ENCODE measurements at regions not wholly inside any gene's neighbourhood (a gene's known extent, or its start where the extent isn't known, plus 50 kb on each side); places are given as distances from the start of the nearest gene placed in this dataset.

DNA sequence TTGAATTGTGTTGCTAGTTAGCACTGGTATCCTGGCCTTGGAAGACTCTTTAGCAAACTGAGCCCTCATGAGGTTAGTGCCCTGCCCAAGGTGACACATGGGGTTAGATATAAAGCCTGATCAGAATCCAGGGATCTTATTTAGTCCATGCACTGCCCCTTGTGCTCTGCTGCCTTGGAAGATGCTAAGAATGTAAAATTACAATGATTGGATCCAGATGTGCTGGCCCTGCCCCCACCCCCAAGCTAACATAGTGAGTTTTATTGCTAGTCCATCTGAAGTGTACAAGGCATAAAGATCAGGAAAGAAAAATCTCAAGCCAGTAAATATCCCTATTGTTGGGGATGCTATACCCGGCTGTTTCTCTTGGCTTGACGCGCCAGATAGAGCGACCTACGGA lies 248.1 kb upstream of the C2CD4B start:
- Histone ChIP-seq H3K4me2 (ENCODE audit: low read depth, low read length) (no peak overlapping the region), H3K27me3 (replicated peaks; ENCODE audit: insufficient read depth, low read length) (no peaks in the 10 kb centered on the region), H3K9me2 (replicated peaks; ENCODE audit: insufficient read depth, low read length) (no peaks in the 10 kb centered on the region), H4K20me1 (ENCODE audit: insufficient read depth, low read length) (no peaks in the 10 kb centered on the region), H3K4me1 (ENCODE audit: low read length) (no peaks in the 10 kb centered on the region), H3K4me3 (ENCODE audit: low read length) (no peak overlapping the region), H3K79me2 (ENCODE audit: low read length) (no peaks in the 10 kb centered on the region), H3K9ac (ENCODE audit: low read length) (no peak overlapping the region), H2AFZ (ENCODE audit: low read length) (no peak overlapping the region), H3K9me3 (replicated peaks; ENCODE audit: insufficient read depth, low read length) (no peaks in the 10 kb centered on the region), H3K36me3 (replicated peaks; ENCODE audit: insufficient read depth, low read length) (no peaks in the 10 kb centered on the region), H3K27ac (ENCODE audit: low read length) (no peak overlapping the region), H3F3A (ENCODE audit: insufficient read depth, low read length) (no peaks in the 10 kb centered on the region)
- TF ChIP-seq EZH2phosphoT487 (IDR thresholded peaks at IDR 0.05; ENCODE audit: low read length) (no peak), CTCF (IDR thresholded peaks at IDR 0.05; ENCODE audit: low read length) (no peak), EZH2 (optimal IDR thresholded peaks at IDR 0.05; ENCODE audit: low read depth, low read length) (no peak)
- DNase-seq: no peak

GRCh38 chr15:62413786-62414185 lies 248.7 kb upstream of the C2CD4B start:
- DNase-seq: no peak
- no peak overlapping the region for H3K9ac ChIP-seq (ENCODE audit: low read length)
- no peaks in the 10 kb centered on the region for H3K9me2 ChIP-seq (replicated peaks; ENCODE audit: insufficient read depth, low read length)
- TF ChIP-seq EZH2phosphoT487 (IDR thresholded peaks at IDR 0.05; ENCODE audit: low read length) (no peak), EZH2 (optimal IDR thresholded peaks at IDR 0.05; ENCODE audit: low read depth, low read length) (no peak), CTCF (IDR thresholded peaks at IDR 0.05; ENCODE audit: low read length) (no peak)
- H4K20me1 ChIP-seq (ENCODE audit: insufficient read depth, low read length): no peaks in the 10 kb centered on the region
- H3K27me3 ChIP-seq (replicated peaks; ENCODE audit: insufficient read depth, low read length): no peaks in the 10 kb centered on the region
- H3K79me2 ChIP-seq (ENCODE audit: low read length): no peaks in the 10 kb centered on the region
- H3K4me1 ChIP-seq (ENCODE audit: low read length): no peaks in the 10 kb centered on the region
- no peak overlapping the region for H2AFZ ChIP-seq (ENCODE audit: low read length)
- H3K36me3 ChIP-seq (replicated peaks; ENCODE audit: insufficient read depth, low read length): no peaks in the 10 kb centered on the region
- no peaks in the 10 kb centered on the region for H3K9me3 ChIP-seq (replicated peaks; ENCODE audit: insufficient read depth, low read length)
- H3K4me3 ChIP-seq (ENCODE audit: low read length): no peak overlapping the region
- H3K27ac ChIP-seq (ENCODE audit: low read length): no peak overlapping the region
- no peaks in the 10 kb centered on the region for H3F3A ChIP-seq (ENCODE audit: insufficient read depth, low read length)
- H3K4me2 ChIP-seq (ENCODE audit: low read depth, low read length): no peak overlapping the region

DNA sequence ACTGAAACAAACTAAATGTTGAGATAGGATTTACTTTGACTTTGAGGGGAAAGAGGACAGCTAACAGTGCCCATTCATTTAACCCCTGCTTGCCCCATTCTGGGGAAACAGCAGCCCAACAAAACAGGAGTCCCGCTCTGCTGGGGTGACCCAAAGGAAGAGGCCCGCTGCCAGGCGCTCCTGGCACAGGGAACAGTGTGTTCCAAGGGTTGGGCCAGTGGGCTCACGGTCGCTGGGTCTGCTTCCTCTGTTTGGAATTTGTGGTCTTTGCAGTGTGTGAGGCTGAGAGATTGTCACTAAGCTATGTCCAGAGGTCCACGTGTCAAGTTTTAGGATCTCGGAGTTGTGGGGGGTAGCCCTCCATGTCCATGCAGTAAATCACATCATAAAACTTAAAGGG lies 250.4 kb upstream of the C2CD4B start:
- Histone ChIP-seq H3F3A (ENCODE audit: insufficient read depth, low read length) (no peaks in the 10 kb centered on the region), H3K27me3 (replicated peaks; ENCODE audit: insufficient read depth, low read length) (no peaks in the 10 kb centered on the region), H3K9me2 (replicated peaks; ENCODE audit: insufficient read depth, low read length) (no peaks in the 10 kb centered on the region), H3K4me2 (ENCODE audit: low read depth, low read length) (no peak overlapping the region), H3K9ac (ENCODE audit: low read length) (no peak overlapping the region), H4K20me1 (ENCODE audit: insufficient read depth, low read length) (no peaks in the 10 kb centered on the region), H3K79me2 (ENCODE audit: low read length) (no peaks in the 10 kb centered on the region), H2AFZ (ENCODE audit: low read length) (no peak overlapping the region), H3K9me3 (replicated peaks; ENCODE audit: insufficient read depth, low read length) (no peaks in the 10 kb centered on the region), H3K27ac (ENCODE audit: low read length) (no peak overlapping the region), H3K4me1 (ENCODE audit: low read length) (no peaks in the 10 kb centered on the region), H3K36me3 (replicated peaks; ENCODE audit: insufficient read depth, low read length) (no peaks in the 10 kb centered on the region), H3K4me3 (ENCODE audit: low read length) (no peak overlapping the region)
- TF ChIP-seq EZH2 (optimal IDR thresholded peaks at IDR 0.05; ENCODE audit: low read depth, low read length) (no peak), CTCF (IDR thresholded peaks at IDR 0.05; ENCODE audit: low read length) (no peak), EZH2phosphoT487 (IDR thresholded peaks at IDR 0.05; ENCODE audit: low read length) (no peak)
- DNase-seq: no peak

Measured in MM.1S (cell line).